ENCODE measurements at regions not wholly inside any gene's neighbourhood (a gene's known extent, or its start where the extent isn't known, plus 50 kb on each side); places are given as distances from the start of the nearest gene placed in this dataset.
"Not testable (repeated sequence)": the region's sequence is repeated elsewhere in the genome, so short reads cannot be mapped to it uniquely, and the experiment has no call there.

DNA sequence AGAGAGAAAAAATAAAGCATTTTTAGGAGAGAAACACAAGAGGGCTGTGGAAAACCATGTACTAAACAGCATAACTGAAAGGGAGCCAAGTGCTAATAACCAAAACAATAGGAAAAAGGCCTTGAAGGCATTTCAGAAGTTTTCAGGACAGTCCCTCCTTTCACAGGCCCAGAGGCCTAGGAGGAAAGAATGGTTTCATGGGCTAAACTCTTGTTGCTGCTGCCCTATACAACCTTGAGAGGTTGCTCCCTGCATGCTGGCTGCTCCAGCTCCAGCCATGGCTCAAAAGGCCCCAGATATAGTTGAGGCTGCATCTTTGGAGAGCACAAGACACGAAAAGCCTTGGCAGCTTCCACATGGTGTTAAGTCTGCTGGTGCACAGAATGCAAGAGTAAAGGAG, 267.4 kb upstream of the LRP1B start:
- Histone ChIP-seq H3K36me3 (ENCODE audit: control insufficient read depth in 1 of 2, insufficient read depth in 2 of 2, low read length in 2 of 2) (no peaks in the 10 kb centered on the region), H3K23ac (ENCODE audit: low read length) (no peak overlapping the region), H3K9me3 (ENCODE audit: insufficient read depth, low read depth, low read length) (peaks cover 8% of the 10 kb centered on the region), H3K14ac (ENCODE audit: low read length) (no peak overlapping the region), H2BK120ac (ENCODE audit: insufficient read depth, low read length, poor library complexity) (no peak overlapping the region), H3K27ac (ENCODE audit: low read depth, low read length) (no peak overlapping the region), H2AK5ac (ENCODE audit: low read length) (no peak overlapping the region), H3K79me2 (ENCODE audit: control insufficient read depth, insufficient read depth, low read length, poor library complexity) (no peaks in the 10 kb centered on the region), H2BK12ac (ENCODE audit: low read length) (no peak overlapping the region), H3K18ac (ENCODE audit: low read length) (no peak overlapping the region), H4K8ac (ENCODE audit: low read depth, low read length) (no peak overlapping the region), H3K4me1 (ENCODE audit: control insufficient read depth in 1 of 2, insufficient read depth in 2 of 2, low read length in 2 of 2) (no peaks in the 10 kb centered on the region), H3K4ac (ENCODE audit: low read depth, low read length) (no peak overlapping the region), H3K4me3 (ENCODE audit: low read depth, low read length) (no peak overlapping the region), H3K4me2 (ENCODE audit: low read length) (no peak overlapping the region), H4K91ac (ENCODE audit: low read depth, low read length) (no peak overlapping the region), H4K12ac (ENCODE audit: low read depth, low read length) (no peak overlapping the region), H3K27me3 (ENCODE audit: insufficient read depth, low read length) (no peaks in the 10 kb centered on the region), H3K79me1 (ENCODE audit: low read length) (no peaks in the 10 kb centered on the region), H2AFZ (ENCODE audit: insufficient read depth, low read length, poor library complexity) (no peak overlapping the region), H2BK5ac (ENCODE audit: low read depth, low read length, poor library complexity) (no peak overlapping the region), H3K9ac (ENCODE audit: low read length) (no peak overlapping the region)
- no peak for DNase-seq
- WGBS (ENCODE audit: extremely low coverage, insufficient coverage, insufficient read length), result no CpG with 5 or more reads among the region's 1 CpG

DNA sequence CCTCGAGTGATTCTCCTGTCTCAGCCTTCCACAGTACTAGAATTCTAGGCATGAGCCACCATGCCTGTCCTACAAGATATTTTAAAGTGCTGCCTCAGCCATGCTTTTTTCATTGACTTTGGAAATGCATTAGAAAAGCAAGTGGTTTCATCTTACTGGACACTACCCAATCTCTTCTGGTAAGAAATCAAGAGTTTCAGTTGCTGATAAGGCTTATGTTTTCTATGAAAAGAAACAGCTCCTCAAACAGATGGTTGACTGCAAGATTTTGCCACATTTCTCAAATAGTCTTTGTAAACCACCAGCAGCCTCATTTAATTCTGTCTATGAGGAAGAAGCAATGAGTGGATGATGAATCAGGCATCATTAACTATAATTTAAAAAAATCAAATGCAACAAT, 264.5 kb upstream of the LRP1B start:
- no peak for DNase-seq
- Histone ChIP-seq H3K23ac (ENCODE audit: low read length) (no peak overlapping the region), H4K12ac (ENCODE audit: low read depth, low read length) (no peak overlapping the region), H3K4me3 (ENCODE audit: low read depth, low read length) (no peak overlapping the region), H3K18ac (ENCODE audit: low read length) (no peak overlapping the region), H3K9ac (ENCODE audit: low read length) (no peak overlapping the region), H3K27me3 (ENCODE audit: insufficient read depth, low read length) (no peaks in the 10 kb centered on the region), H4K8ac (ENCODE audit: low read depth, low read length) (no peak overlapping the region), H3K4ac (ENCODE audit: low read depth, low read length) (no peak overlapping the region), H3K4me1 (ENCODE audit: control insufficient read depth in 1 of 2, insufficient read depth in 2 of 2, low read length in 2 of 2) (no peaks in the 10 kb centered on the region), H3K14ac (ENCODE audit: low read length) (no peak overlapping the region), H3K36me3 (ENCODE audit: control insufficient read depth in 1 of 2, insufficient read depth in 2 of 2, low read length in 2 of 2) (no peaks in the 10 kb centered on the region), H3K9me3 (ENCODE audit: insufficient read depth, low read depth, low read length) (peaks cover 2% of the 10 kb centered on the region), H2AFZ (ENCODE audit: insufficient read depth, low read length, poor library complexity) (no peak overlapping the region), H3K79me2 (ENCODE audit: control insufficient read depth, insufficient read depth, low read length, poor library complexity) (no peaks in the 10 kb centered on the region), H3K4me2 (ENCODE audit: low read length) (no peak overlapping the region), H4K91ac (ENCODE audit: low read depth, low read length) (no peak overlapping the region), H2AK5ac (ENCODE audit: low read length) (no peak overlapping the region), H2BK120ac (ENCODE audit: insufficient read depth, low read length, poor library complexity) (no peak overlapping the region), H3K27ac (ENCODE audit: low read depth, low read length) (no peak overlapping the region), H3K79me1 (ENCODE audit: low read length) (no peaks in the 10 kb centered on the region), H2BK12ac (ENCODE audit: low read length) (no peak overlapping the region), H2BK5ac (ENCODE audit: low read depth, low read length, poor library complexity) (no peak overlapping the region)
- no CpG with 5 or more reads among the region's 1 CpG for WGBS (ENCODE audit: extremely low coverage, insufficient coverage, insufficient read length)

DNA sequence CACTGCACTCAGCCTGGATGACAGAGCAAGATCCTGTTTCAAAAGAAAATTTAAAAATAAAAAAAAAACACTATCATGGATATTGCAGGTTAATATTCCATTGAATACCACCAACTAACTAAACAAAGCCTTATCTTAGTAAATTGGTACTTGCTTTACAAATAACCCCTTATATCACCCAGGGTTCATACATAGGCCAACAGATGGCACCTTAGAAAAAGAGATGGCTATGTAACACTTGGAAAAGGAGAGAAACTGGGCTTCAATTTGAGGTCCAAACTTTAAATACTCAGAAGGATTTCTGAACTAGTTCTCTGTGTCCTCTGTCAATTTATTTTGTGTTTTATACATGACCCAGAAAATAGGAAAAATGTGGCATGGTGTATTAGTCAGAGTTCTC, 249.6 kb upstream of the LRP1B start:
- Histone ChIP-seq H3K18ac (ENCODE audit: low read length) (no peak overlapping the region), H2BK120ac (ENCODE audit: insufficient read depth, low read length, poor library complexity) (no peak overlapping the region), H3K79me2 (ENCODE audit: control insufficient read depth, insufficient read depth, low read length, poor library complexity) (no peaks in the 10 kb centered on the region), H4K12ac (ENCODE audit: low read depth, low read length) (no peak overlapping the region), H3K4me1 (ENCODE audit: control insufficient read depth in 1 of 2, insufficient read depth in 2 of 2, low read length in 2 of 2) (no peaks in the 10 kb centered on the region), H3K4me3 (ENCODE audit: low read depth, low read length) (no peak overlapping the region), H3K36me3 (ENCODE audit: control insufficient read depth in 1 of 2, insufficient read depth in 2 of 2, low read length in 2 of 2) (no peaks in the 10 kb centered on the region), H3K14ac (ENCODE audit: low read length) (no peak overlapping the region), H2AK5ac (ENCODE audit: low read length) (no peak overlapping the region), H3K23ac (ENCODE audit: low read length) (no peak overlapping the region), H2BK5ac (ENCODE audit: low read depth, low read length, poor library complexity) (no peak overlapping the region), H3K27ac (ENCODE audit: low read depth, low read length) (no peak overlapping the region), H4K8ac (ENCODE audit: low read depth, low read length) (no peak overlapping the region), H2BK12ac (ENCODE audit: low read length) (no peak overlapping the region), H3K9me3 (ENCODE audit: insufficient read depth, low read depth, low read length) (no peaks in the 10 kb centered on the region), H3K27me3 (ENCODE audit: insufficient read depth, low read length) (no peaks in the 10 kb centered on the region), H4K91ac (ENCODE audit: low read depth, low read length) (no peak overlapping the region), H3K4me2 (ENCODE audit: low read length) (no peak overlapping the region), H2AFZ (ENCODE audit: insufficient read depth, low read length, poor library complexity) (no peak overlapping the region), H3K9ac (ENCODE audit: low read length) (no peak overlapping the region), H3K79me1 (ENCODE audit: low read length) (no peaks in the 10 kb centered on the region), H3K4ac (ENCODE audit: low read depth, low read length) (no peak overlapping the region)
- no peak for DNase-seq

DNA sequence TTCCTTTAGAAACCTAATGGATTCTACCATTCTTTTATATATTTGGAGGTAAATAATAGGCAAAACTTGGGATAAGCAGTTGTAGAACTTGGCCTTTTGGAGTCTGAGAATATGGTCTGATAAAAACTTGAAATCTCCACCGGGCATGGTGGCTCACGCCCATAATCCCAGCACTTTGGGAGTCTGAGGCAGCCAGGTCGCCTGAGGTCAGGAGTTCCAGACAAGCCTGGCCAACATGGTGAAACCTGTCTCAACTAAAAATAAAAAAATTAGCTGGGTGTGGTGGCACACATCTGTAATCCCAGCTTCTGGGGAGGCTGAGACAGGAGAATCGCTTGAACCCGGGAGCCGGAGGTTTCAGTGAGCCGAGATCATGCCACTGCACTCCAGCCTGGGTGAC, 231.3 kb upstream of the LRP1B start:
- not testable (repeated sequence) for H3K14ac ChIP-seq (ENCODE audit: low read length); H3K79me1 ChIP-seq (ENCODE audit: low read length); H4K12ac ChIP-seq (ENCODE audit: low read depth, low read length); H2BK120ac ChIP-seq (ENCODE audit: insufficient read depth, low read length, poor library complexity); H3K27me3 ChIP-seq (ENCODE audit: insufficient read depth, low read length); H3K9ac ChIP-seq (ENCODE audit: low read length); H3K4me2 ChIP-seq (ENCODE audit: low read length); H4K8ac ChIP-seq (ENCODE audit: low read depth, low read length); H3K36me3 ChIP-seq (ENCODE audit: control insufficient read depth in 1 of 2, insufficient read depth in 2 of 2, low read length in 2 of 2); H3K79me2 ChIP-seq (ENCODE audit: control insufficient read depth, insufficient read depth, low read length, poor library complexity); DNase-seq; H3K23ac ChIP-seq (ENCODE audit: low read length); H3K4me1 ChIP-seq (ENCODE audit: control insufficient read depth in 1 of 2, insufficient read depth in 2 of 2, low read length in 2 of 2); H3K18ac ChIP-seq (ENCODE audit: low read length); H2AFZ ChIP-seq (ENCODE audit: insufficient read depth, low read length, poor library complexity); H3K27ac ChIP-seq (ENCODE audit: low read depth, low read length); H2BK5ac ChIP-seq (ENCODE audit: low read depth, low read length, poor library complexity); H3K9me3 ChIP-seq (ENCODE audit: insufficient read depth, low read depth, low read length); H4K91ac ChIP-seq (ENCODE audit: low read depth, low read length); H3K4ac ChIP-seq (ENCODE audit: low read depth, low read length); H3K4me3 ChIP-seq (ENCODE audit: low read depth, low read length); H2BK12ac ChIP-seq (ENCODE audit: low read length); H2AK5ac ChIP-seq (ENCODE audit: low read length)
- WGBS (ENCODE audit: extremely low coverage, insufficient coverage, insufficient read length), result no CpG with 5 or more reads among the region's 7 CpGs

DNA sequence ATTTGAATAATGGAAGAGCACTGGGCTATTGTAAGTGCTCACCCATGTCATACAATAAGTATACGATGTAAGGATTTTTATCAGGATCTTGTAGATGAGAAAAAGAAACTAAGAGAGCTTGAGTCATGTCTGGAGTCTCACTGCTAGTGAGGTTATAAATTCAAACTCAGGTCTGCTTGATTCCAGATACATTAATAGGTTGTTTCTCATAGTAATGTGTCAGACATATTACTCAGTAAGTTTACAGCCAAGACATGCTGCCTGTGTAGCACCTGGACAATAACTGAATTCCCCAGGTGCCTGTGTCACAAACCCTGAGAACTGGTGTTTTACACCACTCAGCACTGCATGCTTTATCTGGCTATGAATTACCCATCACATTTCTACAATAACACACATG, 216.9 kb upstream of the LRP1B start:
- no peak overlapping the region for H3K4me2 ChIP-seq (ENCODE audit: low read length)
- H3K4me3 ChIP-seq (ENCODE audit: low read depth, low read length), result no peak overlapping the region
- H2AK5ac ChIP-seq (ENCODE audit: low read length), result no peak overlapping the region
- H3K4me1 ChIP-seq (ENCODE audit: control insufficient read depth in 1 of 2, insufficient read depth in 2 of 2, low read length in 2 of 2), result no peaks in the 10 kb centered on the region
- H3K27ac ChIP-seq (ENCODE audit: low read depth, low read length), result no peak overlapping the region
- no CpG with 5 or more reads among the region's 1 CpG for whole genome bisulfite sequencing (ENCODE audit: extremely low coverage, insufficient coverage, insufficient read length)
- H3K4ac ChIP-seq (ENCODE audit: low read depth, low read length), result no peak overlapping the region
- H3K18ac ChIP-seq (ENCODE audit: low read length), result no peak overlapping the region
- H2BK120ac ChIP-seq (ENCODE audit: insufficient read depth, low read length, poor library complexity), result no peak overlapping the region
- H2BK12ac ChIP-seq (ENCODE audit: low read length), result no peak overlapping the region
- H2AFZ ChIP-seq (ENCODE audit: insufficient read depth, low read length, poor library complexity), result no peak overlapping the region
- H3K36me3 ChIP-seq (ENCODE audit: control insufficient read depth in 1 of 2, insufficient read depth in 2 of 2, low read length in 2 of 2), result no peaks in the 10 kb centered on the region
- H3K23ac ChIP-seq (ENCODE audit: low read length), result no peak overlapping the region
- no peaks in the 10 kb centered on the region for H3K79me1 ChIP-seq (ENCODE audit: low read length)
- no peaks in the 10 kb centered on the region for H3K27me3 ChIP-seq (ENCODE audit: insufficient read depth, low read length)
- H4K91ac ChIP-seq (ENCODE audit: low read depth, low read length), result no peak overlapping the region
- no peaks in the 10 kb centered on the region for H3K79me2 ChIP-seq (ENCODE audit: control insufficient read depth, insufficient read depth, low read length, poor library complexity)
- H3K9ac ChIP-seq (ENCODE audit: low read length), result no peak overlapping the region
- H4K12ac ChIP-seq (ENCODE audit: low read depth, low read length), result no peak overlapping the region
- no peaks in the 10 kb centered on the region for H3K9me3 ChIP-seq (ENCODE audit: insufficient read depth, low read depth, low read length)
- no peak overlapping the region for H4K8ac ChIP-seq (ENCODE audit: low read depth, low read length)
- no peak for DNase-seq
- no peak overlapping the region for H2BK5ac ChIP-seq (ENCODE audit: low read depth, low read length, poor library complexity)
- H3K14ac ChIP-seq (ENCODE audit: low read length), result no peak overlapping the region

Data from trophoblast cell (in vitro differentiated cells and primary cell).